Activated naive CD4-positive, alpha-beta T cell treated with anti-CD3 and anti-CD28 coated beads, Interleukin-2, amount 50 U/mL, for 24 hours (primary cell): ENCODE measurements at regions not wholly inside any gene's neighbourhood (a gene's known extent, or its start where the extent isn't known, plus 50 kb on each side); places are given as distances from the start of the nearest gene placed in this dataset.

ENCODE experiments used
- H3K27ac Mint-ChIP-seq: one replicate; pipeline ENCODE4 v1.8.0; 2021; ENCODE audit warnings: mild to moderate bottlenecking, mixed read lengths
- H3K27me3 Mint-ChIP-seq: one replicate; pipeline ENCODE4 v1.8.0; 2021; ENCODE audit warnings: mixed read lengths
- H3K36me3 Mint-ChIP-seq: one replicate; pipeline ENCODE4 v1.8.0; 2021; ENCODE audit warnings: mixed read lengths
- H3K4me1 Mint-ChIP-seq: one replicate; pipeline ENCODE4 v1.8.0; 2021; ENCODE audit warnings: mixed read lengths
- H3K4me3 Mint-ChIP-seq: one replicate; pipeline ENCODE4 v1.8.0; 2021; ENCODE audit warnings: mild to moderate bottlenecking, mixed read lengths
- H3K9me3 Mint-ChIP-seq: one replicate; pipeline ENCODE4 v1.8.0; 2021; ENCODE audit warnings: mixed read lengths

GRCh38 chr11:112606656-112607055, 346.0 kb upstream of the PLET1 start:
- Mint-ChIP-seq H3K27ac (no peak overlapping the region), H3K27me3 (peaks cover 9% of the 10 kb centered on the region), H3K9me3 (no peaks in the 10 kb centered on the region)

GRCh38 chr11:112608509-112608908, 347.8 kb upstream of the PLET1 start:
- Mint-ChIP-seq H3K4me1 (no peaks in the 10 kb centered on the region), H3K9me3 (no peaks in the 10 kb centered on the region), H3K36me3 (no peaks in the 10 kb centered on the region), H3K4me3 (no peak overlapping the region), H3K27me3 (peaks cover 10% of the 10 kb centered on the region), H3K27ac (no peak overlapping the region)

More at GRCh38 chr11:112606656-112607055, 346.0 kb upstream of the PLET1 start:
- Mint-ChIP-seq H3K4me1 (no peaks in the 10 kb centered on the region), H3K4me3 (no peak overlapping the region), H3K36me3 (no peaks in the 10 kb centered on the region)

DNA sequence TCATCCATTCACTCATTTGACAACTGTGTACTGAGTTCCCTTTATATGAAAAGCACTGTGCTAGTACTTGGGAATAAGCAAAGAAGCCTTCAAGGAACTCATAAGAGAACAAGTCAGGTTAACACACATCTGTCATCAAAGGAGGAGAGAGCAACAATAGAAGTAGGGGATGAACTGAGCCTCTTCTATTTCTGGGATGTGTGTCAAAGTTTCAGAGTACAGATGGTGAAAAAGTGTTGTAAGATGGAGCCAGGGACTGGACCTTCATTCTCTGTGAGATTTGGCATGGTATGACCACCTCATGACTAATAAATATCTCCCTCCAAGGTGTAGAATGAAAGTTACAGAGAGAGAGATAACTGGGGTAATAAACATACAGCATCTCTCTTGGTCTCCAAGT, 349.8 kb upstream of the PLET1 start:
- H3K4me3 Mint-ChIP-seq: no peak overlapping the region
- no peak overlapping the region for H3K27ac Mint-ChIP-seq
- no peaks in the 10 kb centered on the region for H3K36me3 Mint-ChIP-seq
- no peaks in the 10 kb centered on the region for H3K4me1 Mint-ChIP-seq
- no peaks in the 10 kb centered on the region for H3K9me3 Mint-ChIP-seq
- peaks cover 9% of the 10 kb centered on the region for H3K27me3 Mint-ChIP-seq

GRCh38 chr11:112610996-112611750, 350.0 kb upstream of the NCAM1 start:
- Mint-ChIP-seq H3K9me3 (no peaks in the 10 kb centered on the region), H3K36me3 (no peaks in the 10 kb centered on the region), H3K4me3 (no peak overlapping the region), H3K27ac (no peak overlapping the region), H3K4me1 (no peaks in the 10 kb centered on the region), H3K27me3 (peaks cover 8% of the 10 kb centered on the region)

DNA sequence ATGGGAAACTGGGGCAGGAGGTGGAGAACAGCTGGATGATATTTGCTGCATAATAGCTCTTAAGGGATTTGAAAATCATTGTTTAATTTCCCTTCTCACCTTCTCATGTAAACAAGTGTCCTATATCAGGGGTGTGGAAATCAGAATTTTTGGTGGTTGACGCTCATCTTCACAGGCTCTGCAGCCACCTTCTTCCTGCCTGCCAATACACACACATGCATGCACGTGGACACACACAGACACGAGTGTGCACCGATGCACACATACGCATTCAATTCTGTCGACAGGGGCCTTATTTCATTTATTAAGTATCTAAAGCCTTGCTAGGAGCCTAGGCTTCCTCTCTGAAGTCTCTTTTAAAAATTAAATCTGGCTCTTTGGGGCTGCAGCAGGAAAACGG, 349.4 kb upstream of the NCAM1 start:
- no peaks in the 10 kb centered on the region for H3K36me3 Mint-ChIP-seq
- no peak overlapping the region for H3K4me3 Mint-ChIP-seq
- H3K27me3 Mint-ChIP-seq: peaks cover 6% of the 10 kb centered on the region
- H3K4me1 Mint-ChIP-seq: no peaks in the 10 kb centered on the region
- no peaks in the 10 kb centered on the region for H3K9me3 Mint-ChIP-seq
- H3K27ac Mint-ChIP-seq: no peak overlapping the region

DNA sequence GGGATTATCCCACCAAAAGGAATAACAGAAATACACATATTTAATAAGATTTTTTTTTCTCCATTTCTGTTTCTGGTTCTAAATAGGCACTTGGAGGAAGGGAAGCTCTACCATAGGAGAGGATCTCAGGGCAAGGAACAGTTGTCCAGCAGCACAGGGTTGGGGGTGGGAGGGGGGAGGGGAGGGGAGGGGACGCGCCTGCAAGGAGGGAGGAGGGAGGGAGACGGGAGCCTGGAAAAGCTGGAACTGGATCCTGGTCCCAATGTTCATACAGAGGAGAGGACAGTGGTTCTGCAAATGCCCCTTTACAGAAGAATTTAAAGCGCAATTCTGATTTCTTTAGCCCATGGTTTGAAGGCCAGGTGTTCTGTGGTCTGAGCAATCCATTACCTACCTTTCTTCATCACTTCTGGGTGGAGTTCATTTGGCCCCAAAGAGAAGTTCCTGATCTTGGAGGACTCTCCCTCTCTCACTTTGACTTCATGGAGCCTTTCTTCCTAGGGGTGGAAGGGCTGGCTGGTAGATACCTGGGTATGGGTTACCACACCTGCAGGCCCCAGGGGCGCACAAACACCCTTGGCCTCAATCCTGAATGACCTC, 348.9 kb upstream of the NCAM1 start:
- peaks cover 10% of the 10 kb centered on the region for H3K27me3 Mint-ChIP-seq
- H3K36me3 Mint-ChIP-seq: no peaks in the 10 kb centered on the region
- no peak overlapping the region for H3K4me3 Mint-ChIP-seq
- no peaks in the 10 kb centered on the region for H3K4me1 Mint-ChIP-seq
- H3K27ac Mint-ChIP-seq: no peak overlapping the region
- no peaks in the 10 kb centered on the region for H3K9me3 Mint-ChIP-seq

GRCh38 chr11:112613051-112613972, 347.9 kb upstream of the NCAM1 start:
- Mint-ChIP-seq H3K9me3 (no peaks in the 10 kb centered on the region), H3K27me3 (peaks cover 12% of the 10 kb centered on the region), H3K27ac (no peak overlapping the region), H3K36me3 (no peaks in the 10 kb centered on the region), H3K4me3 (no peak overlapping the region), H3K4me1 (no peaks in the 10 kb centered on the region)

- H3K36me3 Mint-ChIP-seq: no peaks in the 10 kb centered on the region
- H3K9me3 Mint-ChIP-seq: no peaks in the 10 kb centered on the region
- H3K4me1 Mint-ChIP-seq: no peaks in the 10 kb centered on the region
- peaks cover 14% of the 10 kb centered on the region for H3K27me3 Mint-ChIP-seq
- no peak overlapping the region for H3K27ac Mint-ChIP-seq
- H3K4me3 Mint-ChIP-seq: no peak overlapping the region
Measured at GRCh38 chr11:112614605-112615004, 346.6 kb upstream of the NCAM1 start.

DNA sequence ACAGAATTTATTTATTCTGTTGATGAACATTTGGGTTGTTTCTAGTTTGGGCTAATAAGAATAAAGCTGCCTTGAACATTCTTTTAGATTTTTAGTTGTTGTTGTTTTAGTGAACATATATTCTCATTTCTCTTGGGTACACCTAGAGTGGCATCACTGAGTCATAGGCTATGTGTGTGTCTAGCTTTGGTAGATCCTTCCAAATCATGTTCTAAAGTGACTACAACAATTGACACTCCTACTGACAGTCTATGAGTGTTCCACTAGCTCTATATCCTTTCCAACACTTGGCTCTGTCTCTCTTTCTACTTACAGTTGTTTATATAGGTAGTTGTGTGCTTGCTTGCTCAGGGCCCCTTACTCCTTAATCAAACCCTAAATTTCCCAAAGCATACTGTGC, 346.0 kb upstream of the NCAM1 start:
- Mint-ChIP-seq H3K4me1 (no peaks in the 10 kb centered on the region), H3K36me3 (no peaks in the 10 kb centered on the region), H3K4me3 (no peak overlapping the region), H3K27me3 (peaks cover 14% of the 10 kb centered on the region), H3K9me3 (no peaks in the 10 kb centered on the region), H3K27ac (no peak overlapping the region)

- H3K36me3 Mint-ChIP-seq: no peaks in the 10 kb centered on the region
- H3K4me3 Mint-ChIP-seq: no peak overlapping the region
- no peaks in the 10 kb centered on the region for H3K9me3 Mint-ChIP-seq
- no peak overlapping the region for H3K27ac Mint-ChIP-seq
- H3K27me3 Mint-ChIP-seq: peaks cover 14% of the 10 kb centered on the region
- no peaks in the 10 kb centered on the region for H3K4me1 Mint-ChIP-seq
Measured at GRCh38 chr11:112615891-112616290, 345.3 kb upstream of the NCAM1 start.

DNA sequence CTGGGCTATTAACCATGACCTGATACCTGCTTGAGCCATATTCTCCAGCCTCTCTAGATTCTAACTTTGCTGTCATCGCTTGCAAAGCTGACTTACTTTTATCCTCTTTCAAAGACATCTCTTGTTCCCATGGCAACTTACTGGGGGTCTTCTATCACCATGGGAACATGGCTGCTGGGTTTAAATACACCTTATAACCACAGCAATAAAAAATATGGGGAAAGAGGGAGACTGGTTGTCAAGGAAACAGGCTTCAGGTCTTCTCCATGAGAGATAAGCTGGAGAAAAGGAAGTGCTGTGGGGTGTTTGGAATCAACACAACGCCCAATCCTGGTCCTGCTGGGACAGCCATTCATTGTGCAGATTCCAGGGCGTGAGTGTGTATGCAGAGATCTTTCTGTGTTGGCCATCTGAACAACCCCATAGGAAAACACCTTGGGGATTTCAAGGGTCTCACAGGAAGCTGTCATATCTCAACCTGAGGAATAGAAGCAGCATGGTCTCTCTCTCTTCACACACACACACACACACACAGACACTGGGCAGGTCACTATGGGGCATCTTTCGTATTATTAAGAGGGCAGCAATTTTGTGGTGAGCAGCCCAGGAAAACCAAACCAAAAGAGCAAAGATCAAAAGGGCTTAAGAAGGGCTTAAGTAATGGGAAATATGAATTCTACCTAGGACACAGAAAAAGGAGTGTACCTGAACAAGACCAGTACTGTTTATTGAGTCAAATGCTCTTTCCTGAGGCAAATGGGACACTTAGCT, 344.7 kb upstream of the NCAM1 start:
- H3K36me3 Mint-ChIP-seq: no peaks in the 10 kb centered on the region
- peaks cover 14% of the 10 kb centered on the region for H3K27me3 Mint-ChIP-seq
- no peak overlapping the region for H3K4me3 Mint-ChIP-seq
- no peaks in the 10 kb centered on the region for H3K4me1 Mint-ChIP-seq
- no peaks in the 10 kb centered on the region for H3K9me3 Mint-ChIP-seq
- no peak overlapping the region for H3K27ac Mint-ChIP-seq

DNA sequence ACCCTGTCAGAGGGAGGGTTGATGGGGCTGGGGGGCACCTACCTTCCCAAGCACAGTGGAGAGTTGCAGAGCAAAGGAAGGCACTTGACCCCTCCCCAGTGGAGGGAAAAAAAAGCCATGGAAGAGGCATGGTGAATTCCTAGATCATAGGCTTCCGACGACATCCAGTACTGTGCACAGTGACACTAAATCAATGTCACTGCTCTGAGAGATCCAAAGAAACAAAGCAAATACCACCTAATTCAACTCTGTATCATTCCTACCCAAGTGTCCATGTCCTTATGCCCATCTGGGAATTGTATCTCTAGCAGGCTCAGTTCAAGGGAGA, 344.2 kb upstream of the NCAM1 start:
- Mint-ChIP-seq H3K27ac (no peak overlapping the region), H3K4me3 (no peak overlapping the region), H3K9me3 (no peaks in the 10 kb centered on the region), H3K36me3 (no peaks in the 10 kb centered on the region), H3K4me1 (no peaks in the 10 kb centered on the region), H3K27me3 (peaks cover 14% of the 10 kb centered on the region)

- Mint-ChIP-seq H3K9me3 (no peaks in the 10 kb centered on the region), H3K4me3 (no peak overlapping the region), H3K27ac (no peak overlapping the region), H3K4me1 (no peaks in the 10 kb centered on the region), H3K36me3 (no peaks in the 10 kb centered on the region), H3K27me3 (peaks cover 16% of the 10 kb centered on the region)
Measured at GRCh38 chr11:112617977-112618826, 343.0 kb upstream of the NCAM1 start.

- Mint-ChIP-seq H3K4me3 (no peak overlapping the region), H3K27me3 (peaks cover 17% of the 10 kb centered on the region), H3K4me1 (no peaks in the 10 kb centered on the region), H3K9me3 (no peaks in the 10 kb centered on the region), H3K27ac (no peak overlapping the region), H3K36me3 (no peaks in the 10 kb centered on the region)
Measured at GRCh38 chr11:112619106-112619505, 342.1 kb upstream of the NCAM1 start.
